ENCODE measurements at regions not wholly inside any gene's neighbourhood (a gene's known extent, or its start where the extent isn't known, plus 50 kb on each side); places are given as distances from the start of the nearest gene placed in this dataset.
"Not testable (repeated sequence)": the region's sequence is repeated elsewhere in the genome, so short reads cannot be mapped to it uniquely, and the experiment has no call there.

DNA sequence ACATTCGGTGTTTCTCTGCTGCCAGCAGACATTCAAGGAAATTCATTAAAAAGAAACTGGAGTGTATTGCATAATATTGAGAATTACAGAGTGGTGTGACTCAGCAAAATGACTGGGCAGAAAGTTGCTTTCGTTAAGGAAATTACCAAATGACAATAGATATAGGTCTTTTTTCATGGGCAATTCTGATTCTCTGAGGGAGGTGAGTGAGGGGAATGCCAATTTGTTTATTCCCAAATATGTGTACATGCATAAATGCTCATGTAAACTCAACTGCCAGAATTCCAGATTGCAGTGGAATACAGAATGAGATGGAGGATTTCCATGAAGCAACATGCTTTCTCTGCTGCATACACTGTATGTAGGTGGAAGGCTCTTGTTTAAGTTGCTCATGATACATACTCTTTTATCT is 1730.1 kb downstream of the SLITRK5 start:
- no peak for DNase-seq

DNA sequence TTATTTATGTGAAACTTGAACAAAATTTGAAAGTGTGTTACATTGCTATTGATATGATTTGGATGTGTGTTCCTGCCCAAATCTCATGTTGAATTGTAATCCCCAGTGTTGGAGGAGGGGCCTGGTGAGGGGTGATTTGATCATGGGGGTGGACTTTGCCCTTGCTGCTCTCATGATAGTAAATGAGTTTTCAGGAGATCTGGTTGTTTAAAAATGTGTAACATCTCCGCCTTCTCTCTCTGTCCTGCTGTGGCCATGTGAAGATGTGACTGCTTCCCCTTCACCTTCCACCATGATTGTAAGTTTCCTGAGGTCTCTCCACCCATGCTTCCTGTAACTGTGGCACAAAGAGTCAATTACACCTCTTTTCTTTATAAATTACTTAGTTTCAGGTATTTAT is 1731.0 kb downstream of the SLITRK5 start:
- DNase-seq, result no peak

DNA sequence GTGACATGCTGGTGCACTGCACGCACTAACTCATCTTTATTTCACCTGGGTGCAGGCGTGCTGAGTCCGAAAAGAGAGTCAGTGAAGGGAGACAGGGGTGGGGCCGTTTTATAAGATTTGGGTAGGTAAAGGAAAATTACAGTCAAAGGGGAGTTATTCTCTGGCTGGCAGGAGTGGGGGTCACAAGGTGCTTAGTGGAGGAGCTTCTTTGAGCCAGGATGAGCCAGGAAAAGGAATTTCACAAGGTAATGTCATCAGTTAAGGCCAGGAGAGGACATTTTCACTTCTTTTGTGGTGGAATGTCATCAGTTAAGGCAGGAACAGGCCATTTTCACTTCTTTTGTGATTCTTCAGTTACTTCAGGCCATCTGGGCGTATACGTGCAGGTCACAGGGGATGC is 1734.9 kb downstream of the SLITRK5 start:
- DNase-seq, result not testable (repeated sequence)

DNA sequence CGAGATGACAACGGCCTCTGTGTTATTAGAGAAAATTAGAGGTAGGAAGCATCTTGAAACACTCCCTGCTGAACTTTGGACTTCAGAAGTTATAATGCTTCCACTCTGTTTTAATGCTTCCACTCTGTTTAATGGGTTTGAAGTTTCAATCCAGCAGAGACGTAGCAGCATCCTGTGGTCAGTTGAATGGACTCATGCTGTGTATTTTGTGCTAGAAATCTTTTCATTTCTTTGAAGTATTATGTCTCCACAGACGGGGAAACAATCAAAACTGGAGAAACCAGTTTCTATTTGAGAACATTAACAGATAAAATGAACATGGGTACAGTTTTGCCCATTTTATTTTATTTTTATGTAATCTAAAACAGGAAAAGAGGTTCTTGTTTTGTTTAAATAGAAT is 1736.2 kb downstream of the SLITRK5 start:
- DNase-seq, result no peak

DNA sequence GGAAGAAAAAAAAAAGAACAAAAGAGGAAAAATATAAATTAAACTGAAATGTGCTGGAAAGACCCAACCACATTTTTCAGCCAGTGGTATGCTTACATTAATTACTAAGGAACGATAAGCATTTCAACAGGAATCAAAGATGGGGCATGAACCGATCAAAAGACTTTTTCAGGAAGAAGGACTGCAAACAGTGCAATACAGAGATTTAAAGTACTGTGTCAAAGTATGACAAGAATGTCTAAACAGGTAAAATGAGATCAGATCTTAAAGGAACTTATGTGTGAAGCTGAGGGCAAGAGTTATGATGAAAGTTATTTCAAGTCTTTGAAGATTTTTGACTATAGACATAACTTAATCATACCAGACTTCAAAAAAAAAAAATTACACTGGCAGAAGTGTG is 1761.8 kb downstream of the SLITRK5 start:
- DNase-seq, result no peak

DNA sequence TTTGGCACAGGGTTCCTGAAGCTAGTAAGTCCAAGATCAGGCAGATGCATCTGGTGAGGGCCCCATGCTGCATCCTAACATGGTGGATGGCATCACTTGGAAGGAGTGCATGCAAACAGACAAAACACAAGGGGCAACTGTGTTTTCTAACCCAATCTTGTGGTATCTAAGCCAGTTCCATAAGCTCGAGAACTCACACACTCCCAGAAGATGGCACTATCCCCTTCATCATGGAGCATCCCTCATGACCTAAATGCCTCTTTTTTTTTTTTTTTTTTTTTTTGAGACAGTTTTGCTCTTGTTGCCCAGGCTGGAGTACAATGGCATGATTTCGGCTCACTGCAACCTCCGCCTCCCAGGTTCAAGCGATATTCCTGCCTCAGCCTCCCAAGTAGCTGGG is 1763.5 kb downstream of the SLITRK5 start:
- DNase-seq, result not testable (repeated sequence)

DNA sequence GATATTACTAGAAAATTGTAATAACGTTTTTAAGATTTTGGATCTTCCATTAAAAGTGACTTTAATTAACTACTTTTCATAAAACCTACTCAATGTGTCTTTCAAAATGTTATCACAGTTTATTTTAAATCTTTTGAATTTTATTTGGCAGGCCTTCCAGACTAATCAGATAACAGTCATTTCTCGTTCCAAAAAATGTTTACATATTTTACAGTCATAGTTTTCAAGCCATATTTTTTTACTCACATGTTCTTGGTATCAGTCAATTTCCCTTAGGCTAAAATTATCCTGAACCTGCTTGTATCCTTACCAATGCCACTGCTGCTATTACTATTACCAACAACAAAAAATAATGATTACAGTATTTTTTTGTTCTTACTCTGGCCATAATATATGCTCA is 1783.5 kb downstream of the SLITRK5 start:
- no peak for DNase-seq

DNA sequence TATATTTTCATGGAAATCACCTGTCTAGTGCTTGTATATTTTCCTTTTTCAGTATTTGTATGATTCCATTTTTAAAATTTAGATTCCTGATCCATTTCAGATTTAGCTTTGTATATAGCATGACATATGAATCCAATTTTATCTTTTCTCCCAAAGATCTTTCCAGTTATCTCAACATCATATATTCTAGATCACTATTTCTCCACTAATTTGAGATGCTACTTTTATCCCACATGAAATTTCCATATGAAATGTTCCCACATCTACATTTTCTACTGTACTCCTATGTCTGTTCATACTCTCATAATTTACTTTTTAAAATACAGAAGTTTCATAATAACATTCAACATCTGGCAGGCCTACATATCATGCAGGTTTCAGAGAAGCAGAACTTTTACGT is 1784.1 kb downstream of the SLITRK5 start:
- DNase-seq, result no peak

DNA sequence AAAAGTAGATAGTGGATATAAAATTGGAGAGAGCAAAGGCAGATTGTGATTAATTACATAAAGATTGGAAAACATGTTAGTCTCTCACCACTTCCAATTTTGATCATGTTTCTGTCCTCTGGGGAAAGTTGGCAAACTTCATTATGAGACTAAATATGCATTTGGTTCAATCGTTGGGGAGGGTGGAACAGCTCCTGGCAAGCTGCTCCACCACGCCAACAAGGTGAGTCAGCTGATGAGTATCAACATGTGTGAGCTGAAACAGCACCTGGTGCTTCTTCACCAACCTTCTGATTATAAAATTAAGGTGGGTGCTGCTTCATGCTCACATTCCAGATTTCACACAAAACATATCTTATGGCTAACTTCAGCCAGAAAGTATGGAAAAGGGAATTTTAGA is 1784.6 kb downstream of the SLITRK5 start:
- no peak for DNase-seq

DNA sequence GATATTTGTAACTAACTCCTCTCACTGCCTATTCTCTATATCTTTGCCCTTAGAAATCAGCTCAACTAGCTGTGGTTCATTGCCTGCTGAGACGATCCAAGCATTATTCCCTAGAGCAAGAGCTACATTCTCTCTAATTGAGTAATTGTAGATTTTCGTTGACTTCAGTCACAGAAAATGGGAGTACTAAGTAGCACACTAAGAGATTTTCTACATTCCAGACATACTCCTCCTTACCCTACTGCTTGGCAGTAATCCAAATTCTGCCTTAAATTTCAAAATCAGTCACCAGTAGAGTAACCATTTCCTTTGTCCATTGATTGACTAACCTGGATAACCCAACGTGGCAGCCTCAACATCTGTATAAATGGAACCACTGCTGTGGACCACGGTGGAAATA is 1786.8 kb downstream of the SLITRK5 start:
- no peak for DNase-seq

DNA sequence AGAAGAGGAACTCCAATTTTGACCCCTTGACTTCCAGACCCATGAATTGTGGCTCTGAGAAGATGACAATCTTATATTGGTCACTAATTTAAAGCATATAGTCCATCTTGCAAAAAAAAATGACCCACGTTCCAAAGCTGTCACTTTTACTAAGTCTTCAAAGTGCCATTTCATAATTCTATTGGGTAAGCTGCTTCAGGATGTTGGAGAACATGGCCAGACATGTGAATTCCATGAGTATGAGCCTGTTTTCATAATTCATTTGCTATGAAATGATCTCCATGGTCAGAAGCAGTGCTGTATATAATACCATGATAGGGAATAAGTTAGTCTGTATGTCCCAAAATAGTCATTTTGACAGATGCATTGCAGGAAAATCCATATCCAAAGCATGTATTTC is 1787.3 kb downstream of the SLITRK5 start:
- DNase-seq, result no peak

DNA sequence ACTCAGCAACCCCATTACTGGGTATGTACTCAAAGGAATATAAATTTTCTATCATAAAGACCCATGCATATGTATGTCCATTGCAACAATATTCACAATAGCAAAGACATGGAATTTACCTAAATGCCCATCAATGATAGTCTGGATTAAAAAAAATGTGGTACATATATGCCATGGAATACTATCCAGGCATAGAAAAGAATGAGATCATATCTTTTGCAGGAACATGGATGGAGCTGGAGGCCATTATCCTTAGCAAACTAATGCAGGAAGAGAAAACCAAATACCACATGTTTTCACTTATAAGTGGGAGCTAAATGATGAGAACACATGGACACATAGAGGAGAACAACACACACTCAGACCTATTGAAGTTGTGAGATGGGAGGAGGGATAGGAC is 1789.7 kb downstream of the SLITRK5 start:
- not testable (repeated sequence) for DNase-seq

DNA sequence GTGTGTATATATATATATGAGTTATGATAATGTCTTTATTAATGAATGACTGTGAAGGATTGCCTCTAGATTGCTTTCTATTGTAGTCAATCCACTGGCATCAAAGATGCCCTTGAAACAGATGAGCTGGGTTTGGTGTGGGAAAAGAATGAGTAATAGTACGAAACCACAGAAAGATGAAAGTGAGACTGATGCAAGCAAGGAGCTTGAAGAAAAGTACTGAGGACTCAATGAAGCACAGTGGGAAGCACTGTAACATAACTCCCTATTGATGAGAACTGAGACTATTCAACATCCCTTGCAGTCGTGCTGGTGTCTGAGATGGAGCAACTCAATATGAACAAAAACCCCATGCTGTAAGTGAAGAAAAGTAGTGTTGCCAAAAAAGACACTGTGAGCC is 1794.2 kb downstream of the SLITRK5 start:
- DNase-seq, result no peak

DNA sequence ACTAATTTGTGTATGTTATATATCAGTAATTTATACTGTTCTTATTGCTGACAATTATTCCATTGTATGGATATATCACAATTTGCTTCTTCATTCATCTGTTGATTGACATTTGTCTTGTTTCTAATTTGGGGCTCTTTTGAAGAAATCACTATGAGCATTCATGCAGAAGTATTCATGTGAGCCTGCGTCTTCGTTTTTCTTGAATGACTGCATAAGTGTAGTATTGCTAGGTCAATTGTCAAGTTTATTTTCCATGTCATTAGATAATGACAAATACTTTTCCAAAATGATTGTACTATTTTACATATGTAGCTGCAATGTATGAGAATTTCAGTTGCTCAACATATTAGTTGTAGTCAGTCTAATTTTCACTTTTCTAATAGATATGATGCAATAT is 1796.9 kb downstream of the SLITRK5 start:
- DNase-seq, result no peak

DNA sequence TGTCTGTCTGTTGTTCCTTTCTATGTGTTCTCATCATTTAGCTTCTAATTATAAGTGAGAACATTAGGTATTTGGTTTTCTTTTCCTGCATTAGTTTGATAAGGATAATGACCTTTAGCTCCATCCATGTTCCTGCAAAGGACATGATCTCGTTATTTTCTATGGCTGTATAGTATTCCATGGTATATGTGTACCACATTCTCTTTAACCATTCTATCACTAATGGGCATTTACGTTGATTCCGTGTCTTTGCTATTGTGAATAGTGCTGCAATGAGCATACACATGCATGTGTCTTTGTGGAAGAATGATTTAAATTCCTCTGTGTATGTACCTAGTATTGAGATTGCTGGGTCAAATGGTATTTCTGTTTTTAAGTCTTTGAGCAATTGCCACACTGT is 1799.7 kb downstream of the SLITRK5 start:
- no peak for DNase-seq

DNA sequence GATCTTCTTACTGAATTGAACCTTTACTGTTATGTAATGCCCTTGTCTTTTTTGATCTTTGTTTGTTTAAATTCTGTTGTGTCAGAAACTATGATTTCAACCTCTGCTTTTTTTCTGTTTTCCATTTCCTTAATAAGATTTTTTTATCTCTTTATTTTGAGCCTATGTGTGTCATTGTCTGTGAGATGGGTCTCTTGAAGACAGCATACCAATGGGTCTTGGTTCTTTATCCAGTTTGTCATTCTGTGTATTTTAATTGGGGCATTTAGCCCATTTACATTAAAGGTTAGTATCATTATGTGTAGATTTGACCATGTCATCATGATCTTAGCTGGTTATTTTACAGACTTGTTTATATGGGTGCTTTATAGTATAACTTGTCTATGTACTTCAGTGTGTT is 1803.3 kb downstream of the SLITRK5 start:
- no peak for DNase-seq

DNA sequence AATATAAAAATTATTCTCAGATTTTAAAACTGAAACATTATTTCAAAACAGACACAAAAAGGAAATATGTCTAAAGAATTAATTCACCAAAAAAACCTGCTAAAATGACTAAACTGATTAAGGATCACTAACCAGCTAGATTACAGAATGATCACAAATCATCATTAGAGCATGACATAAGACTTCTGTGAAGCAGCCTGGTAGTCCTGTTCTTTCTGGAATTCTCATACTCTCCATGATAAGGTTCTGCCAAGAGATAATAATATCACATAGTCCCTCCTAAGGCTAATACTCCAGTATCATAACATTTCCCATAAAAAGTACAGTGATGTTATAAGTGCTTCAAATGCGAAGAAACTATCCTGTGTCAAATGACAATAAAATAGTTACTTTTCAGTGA is 1814.9 kb downstream of the SLITRK5 start:
- no peak for DNase-seq

DNA sequence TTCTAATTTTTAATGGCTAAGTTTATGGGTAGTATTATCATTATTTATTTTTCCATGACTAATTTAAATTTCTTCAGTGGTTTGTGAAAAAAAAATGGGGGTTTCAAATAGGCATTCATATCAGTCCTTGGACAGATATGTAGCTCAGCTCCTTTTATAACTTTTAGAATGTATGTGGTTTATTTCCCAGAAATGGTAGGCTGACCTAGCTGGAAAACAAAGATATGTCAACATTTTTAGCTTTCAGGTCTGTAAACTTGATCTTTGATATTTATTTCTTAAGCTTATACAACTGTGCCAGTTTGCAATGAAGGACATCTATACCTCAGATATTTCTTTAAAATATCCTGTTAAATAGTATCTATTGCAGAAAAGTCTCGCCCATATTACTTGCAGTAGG is 1815.5 kb downstream of the SLITRK5 start:
- no peak for DNase-seq

DNA sequence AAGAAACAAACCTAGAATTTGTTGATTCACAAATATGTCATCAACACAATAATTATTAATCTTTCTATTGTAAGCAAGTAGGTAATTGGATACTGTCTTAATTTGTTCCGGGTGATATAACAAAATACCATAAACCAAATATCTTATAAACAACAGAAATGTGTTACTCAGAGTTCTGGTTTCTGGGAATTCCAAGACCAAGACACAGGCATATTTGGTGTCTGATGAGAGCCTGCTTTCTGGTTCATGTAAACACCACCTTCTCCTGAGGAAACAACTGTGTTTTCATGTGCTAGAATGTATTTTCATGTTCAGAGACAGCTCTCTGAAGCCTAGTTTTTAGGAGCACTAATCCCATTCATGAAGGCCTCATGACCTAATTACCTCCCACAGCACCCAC is 1819.5 kb downstream of the SLITRK5 start:
- no peak for DNase-seq

DNA sequence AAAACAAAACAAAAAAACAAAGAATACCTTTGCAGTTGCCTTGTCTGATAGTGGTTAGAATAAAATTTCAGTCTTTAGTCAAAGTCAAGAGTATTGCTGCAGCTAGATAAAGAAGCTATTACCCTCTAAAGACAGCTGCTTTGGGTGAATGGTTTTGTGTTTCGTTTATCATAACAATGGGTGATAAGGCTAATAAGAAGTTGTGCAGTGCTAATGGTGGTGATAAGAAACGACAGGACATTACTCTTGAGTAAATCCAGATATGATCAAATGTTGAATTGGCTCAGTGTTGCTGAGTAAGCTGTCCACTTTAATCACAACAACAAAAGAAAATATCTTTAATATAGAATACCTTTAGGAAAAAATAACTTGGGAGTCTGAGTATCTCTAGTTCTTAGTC is 1825.3 kb downstream of the SLITRK5 start:
- DNase-seq, result no peak

DNA sequence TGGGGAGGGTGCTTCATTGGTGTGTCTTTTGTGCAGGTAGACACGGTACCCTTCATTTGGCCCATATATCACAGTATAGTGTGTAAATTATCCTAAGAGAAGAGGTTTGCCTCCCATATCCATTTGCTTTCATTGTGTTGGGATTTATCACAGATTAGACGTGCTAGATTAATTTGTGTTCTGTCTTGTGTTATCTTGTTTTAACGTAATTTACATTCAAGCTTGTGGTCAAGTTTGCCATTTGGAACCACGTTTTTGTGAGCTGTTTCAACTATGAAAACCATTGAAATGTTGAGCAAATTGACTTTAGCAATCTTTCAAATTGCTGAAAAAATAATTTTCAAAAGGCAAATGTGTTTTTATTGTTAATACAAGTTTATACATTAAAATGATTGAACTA is 1826.5 kb downstream of the SLITRK5 start:
- DNase-seq, result no peak

DNA sequence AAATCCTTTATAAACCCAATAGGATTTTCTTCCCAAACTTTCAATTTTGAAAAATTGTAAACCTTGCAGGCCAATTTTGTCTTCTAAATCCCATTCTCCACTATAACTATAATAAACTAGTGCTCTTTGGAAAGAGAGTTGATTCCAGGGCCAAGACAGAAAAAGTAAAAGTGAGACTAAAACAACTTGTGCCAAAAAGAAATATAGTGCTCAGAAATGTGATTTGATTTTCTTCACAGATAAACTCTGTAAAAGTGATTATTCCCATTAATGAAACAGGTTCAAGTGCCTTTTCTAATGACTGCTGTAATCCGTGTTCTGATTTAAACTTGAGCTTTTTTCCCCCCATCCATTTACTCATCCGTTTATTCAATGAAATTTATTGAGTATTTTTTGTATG is 1831.1 kb downstream of the SLITRK5 start:
- DNase-seq, result no peak

DNA sequence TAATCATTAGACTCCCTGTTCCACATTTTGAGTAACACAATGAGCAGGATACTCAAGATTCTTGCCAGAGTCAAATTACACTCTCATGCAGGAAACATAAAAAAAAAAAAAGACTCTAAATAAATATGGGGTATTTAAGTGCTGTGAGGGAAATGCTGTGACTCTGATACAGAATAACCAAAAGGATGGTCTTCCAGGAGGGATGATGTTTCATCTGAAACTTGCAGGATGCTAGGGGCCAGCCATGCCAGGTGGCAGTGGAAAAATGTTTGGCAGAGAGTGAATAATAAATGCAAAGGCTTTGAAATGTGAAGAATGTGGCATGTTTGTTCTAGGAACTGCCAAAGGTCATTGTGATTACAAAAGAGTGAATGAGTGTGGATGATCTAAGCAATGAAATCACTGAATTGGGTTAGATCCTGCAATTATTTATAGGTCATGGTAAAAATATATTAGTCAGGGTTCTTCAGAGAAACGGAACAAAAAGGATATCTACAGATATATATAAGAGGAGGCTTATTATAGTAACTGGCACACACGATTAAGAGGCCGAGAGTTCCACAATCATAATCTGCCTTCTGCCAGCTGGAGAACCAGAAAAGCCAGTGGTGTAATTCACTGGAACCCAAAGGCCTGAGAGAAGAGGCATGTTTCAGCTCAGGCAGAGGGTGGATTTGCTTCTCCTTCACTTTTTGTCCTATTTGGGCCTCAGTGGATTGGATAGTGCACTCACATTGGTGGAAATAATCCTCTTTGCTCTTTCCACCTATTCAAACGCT is 1832.8 kb upstream of the MIR17HG start:
- DNase-seq, result no peak

DNA sequence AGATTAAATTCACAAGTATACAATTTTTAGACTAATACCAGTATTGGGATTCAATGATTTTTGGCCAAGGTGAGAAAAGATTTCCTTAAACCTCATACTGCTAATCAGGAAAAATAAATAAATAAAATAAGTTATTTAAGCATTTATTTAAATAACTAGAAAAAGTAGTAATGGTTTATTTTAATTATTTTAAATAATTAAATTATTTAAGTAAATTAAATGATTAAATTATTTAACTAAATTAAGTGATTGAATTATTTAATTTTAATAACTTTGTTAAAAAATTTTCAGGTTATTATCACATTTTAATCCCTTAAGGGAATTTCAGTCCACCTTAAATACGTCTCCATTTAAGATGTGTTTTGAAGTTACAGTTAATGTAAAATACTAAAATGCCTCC is 1831.5 kb upstream of the MIR17HG start:
- no peak for DNase-seq

DNA sequence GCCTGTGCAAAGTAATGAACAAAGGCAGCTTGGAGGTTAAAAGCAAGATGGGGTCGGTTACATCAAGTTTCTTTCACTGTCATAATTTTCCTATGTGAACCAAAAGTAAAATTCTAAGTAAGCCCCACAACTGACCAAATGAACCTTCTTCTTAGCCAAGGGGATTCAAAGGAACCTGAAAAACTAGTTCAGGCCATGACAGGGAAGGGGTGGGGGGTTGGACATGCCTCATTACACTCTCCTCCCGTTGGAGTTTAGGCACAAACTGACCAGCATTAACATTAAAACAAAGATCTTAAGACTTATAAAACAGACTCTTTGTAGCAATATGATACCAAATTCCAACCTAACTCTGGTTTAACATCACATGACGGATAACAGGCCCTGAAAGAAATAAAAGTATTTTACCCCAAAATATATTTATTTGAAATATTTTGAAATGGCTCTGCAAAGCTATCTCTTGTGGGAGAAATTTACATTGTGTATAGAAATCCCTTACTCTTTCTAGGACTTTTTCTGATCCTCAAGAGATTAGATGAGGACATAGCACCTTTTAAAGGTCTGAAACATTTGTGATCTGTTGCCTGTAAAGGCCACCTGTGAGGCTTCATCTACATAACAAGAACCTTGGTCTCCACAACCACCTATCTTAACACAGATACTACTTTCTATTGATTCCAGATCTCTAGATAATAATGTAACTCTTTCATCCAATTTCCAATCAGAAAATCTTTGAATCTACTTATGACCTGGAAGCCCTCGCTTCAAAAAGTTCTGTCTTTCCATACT is 1829.0 kb upstream of the MIR17HG start:
- no peak for DNase-seq

Measured in NCI-H1694 treated with DMSO at 0.1 percent for 48 hours (cell line).